ENCODE measurements at regions not wholly inside any gene's neighbourhood (a gene's known extent, or its start where the extent isn't known, plus 50 kb on each side); places are given as distances from the start of the nearest gene placed in this dataset.

GRCh38 chr2:66805016-66805865 is 370.3 kb downstream of the MEIS1 start:
- DNase-seq (ENCODE audit: low read depth, low spot score): no peak
- no peaks in the 10 kb centered on the region for H4K20me1 ChIP-seq (ENCODE audit: control insufficient read depth, insufficient read depth)
- ChIA-PET POLR2A (no interaction called here), SMC1A (ENCODE audit: uncharacterized antibody, unreplicated experiment) (interaction anchor here (1.2 kb wide), 1 partner anchor 91 kb away, joined by 3 read pairs; no protein-coding TSS in a partner anchor), CTCF (no interaction called here), RAD21 (ENCODE audit: unreplicated experiment) (interaction anchor here (0.7 kb wide), 1 partner anchor 574 kb away, joined by 3 read pairs; no protein-coding TSS in a partner anchor)
- no peaks in the 10 kb centered on the region for H3K9me3 ChIP-seq (replicated peaks; ENCODE audit: control insufficient read depth, insufficient read depth, low read length)
- no peaks in the 10 kb centered on the region for H3K4me1 ChIP-seq (ENCODE audit: control insufficient read depth, insufficient read depth, low read length)
- no peak overlapping the region for H2AFZ ChIP-seq (ENCODE audit: control insufficient read depth, low read depth, low read length)
- no peak overlapping the region for H3K9ac ChIP-seq (ENCODE audit: control insufficient read depth, insufficient read depth, low read length)
- no peaks in the 10 kb centered on the region for H3K36me3 ChIP-seq (ENCODE audit: control insufficient read depth in 2 of 2, insufficient read depth in 2 of 2, low read length in 1 of 2)
- H3K4me2 ChIP-seq (ENCODE audit: control insufficient read depth, insufficient read depth): no peak overlapping the region
- in situ Hi-C loops (cut with MboI): no loop called here
- ATAC-seq: no peak
- no TSS peak for BruUV-seq (replicated peaks)
- no peak overlapping the region for H3K27ac ChIP-seq (ENCODE audit: control insufficient read depth, insufficient read depth)
- TF ChIP-seq KDM1A (IDR thresholded peaks at IDR 0.05; ENCODE audit: borderline replicate concordance): no peak
- TF ChIP-seq SMC3 (IDR thresholded peaks at IDR 0.05; ENCODE audit: borderline replicate concordance, low read length): no peak
- no peak for TF ChIP-seq CHD1 (IDR thresholded peaks at IDR 0.05; ENCODE audit: low read depth, low read length)
- TF ChIP-seq ATF7 (IDR thresholded peaks at IDR 0.05; ENCODE audit: low read depth): no peak
- no peak for TF ChIP-seq PKNOX1 (IDR thresholded peaks at IDR 0.05)
- TF ChIP-seq MEF2B (IDR thresholded peaks at IDR 0.05; ENCODE audit: partially characterized antibody, poor library complexity, severe bottlenecking): no peak
- no peak for TF ChIP-seq WRNIP1 (IDR thresholded peaks at IDR 0.05; ENCODE audit: borderline replicate concordance, low read depth, low read length)
- H3K27me3 ChIP-seq (replicated peaks in 1 of 2; ENCODE audit: control insufficient read depth in 2 of 2, insufficient read depth in 2 of 2, low read length in 1 of 2): no peaks in the 10 kb centered on the region
- no peak for FAIRE-seq
- no peaks in the 10 kb centered on the region for H3K79me2 ChIP-seq (ENCODE audit: control insufficient read depth, insufficient read depth, low read length)
- H3K4me3 ChIP-seq: no peak overlapping the region
- intact Hi-C loops (cut with micrococcal nuclease; ENCODE audit: unreplicated experiment): no loop called here
- WGBS (ENCODE audit: insufficient coverage, insufficient replicate concordance, low lambda C conversion rate, missing lambda C conversion rate): 25% methylated on average over 8 of the region's 8 CpGs

All from GM12878 (cell line).